Testis (tissue), 2 donors: ENCODE measurements at regions not wholly inside any gene's neighbourhood (a gene's known extent, or its start where the extent isn't known, plus 50 kb on each side); places are given as distances from the start of the nearest gene placed in this dataset.

Experiments
- DNase-seq: peaks from one replicate; pipeline ENCODE4 v3.0.0-alpha.2; 2019
- H3K27ac ChIP-seq, 2 donors: fragments of 200-600 bp; sonication (generic); one replicate each; pipeline ENCODE4 v1.5.1; 2019
- H3K27me3 ChIP-seq: fragments of 200-600 bp; sonication (generic); one replicate; pipeline ENCODE4 v1.5.1; 2019
- H3K36me3 ChIP-seq: fragments of 200-600 bp; sonication (generic); one replicate; pipeline ENCODE4 v1.5.1; 2017; ENCODE audit warnings: low read depth; ENCODE audit errors: missing control alignments
- H3K4me1 ChIP-seq: fragments of 200-600 bp; sonication (generic); one replicate; pipeline ENCODE4 v1.5.1; 2019
- H3K4me3 ChIP-seq, 2 donors: fragments of 200-600 bp; sonication (generic); one replicate each; pipeline ENCODE4 v1.5.1; 2017 to 2019
- H3K9me3 ChIP-seq: fragments of 200-600 bp; sonication (generic); one replicate; pipeline ENCODE4 v1.5.1; 2017
- POLR2A ChIP-seq: fragments of 450-650 bp; IDR thresholded peaks from one replicate; pipeline ENCODE4 v1.6.1; 2017; ENCODE audit warnings: antibody characterized with exemption, mild to moderate bottlenecking, moderate library complexity
- WGBS, 2 donors: methylation state at CpG; one replicate each; pipeline ENCODE4 v1.1.5; 2018; 5-methylcytosine and 5-hydroxymethylcytosine counted together
- intact Hi-C: fragments of 100-400 bp; cut with DNase I; formaldehyde crosslinking; loops from one replicate; pipeline ENCODE4 v1.15.1; 2023; ENCODE audit warnings: low total_unique reads
- TF ChIP-seq, protein P1 (sequence below), 3 experiments: fragments of 450-650 bp in 2 of 3; fragments of 200-600 bp in 1 of 3; sonication (generic) in 1 of 3; IDR thresholded peaks; one replicate each; pipeline ENCODE4 v1.5.1; 2016 to 2019; ENCODE audit warnings: antibody characterized with exemption in 3 of 3, mild to moderate bottlenecking in 2 of 3, moderate library complexity in 1 of 3

- Histone ChIP-seq H3K4me1 (no peaks in the 10 kb centered on the region), H3K9me3 (no peaks in the 10 kb centered on the region), H3K27ac (no peak overlapping the region), H3K4me3 (no peak overlapping the region), H3K36me3 (no peaks in the 10 kb centered on the region), H3K27me3 (no peaks in the 10 kb centered on the region)
- 92 to 95% methylated on average over 3 of the region's 3 CpGs for WGBS, 2 donors
- TF ChIP-seq, protein P1, sequence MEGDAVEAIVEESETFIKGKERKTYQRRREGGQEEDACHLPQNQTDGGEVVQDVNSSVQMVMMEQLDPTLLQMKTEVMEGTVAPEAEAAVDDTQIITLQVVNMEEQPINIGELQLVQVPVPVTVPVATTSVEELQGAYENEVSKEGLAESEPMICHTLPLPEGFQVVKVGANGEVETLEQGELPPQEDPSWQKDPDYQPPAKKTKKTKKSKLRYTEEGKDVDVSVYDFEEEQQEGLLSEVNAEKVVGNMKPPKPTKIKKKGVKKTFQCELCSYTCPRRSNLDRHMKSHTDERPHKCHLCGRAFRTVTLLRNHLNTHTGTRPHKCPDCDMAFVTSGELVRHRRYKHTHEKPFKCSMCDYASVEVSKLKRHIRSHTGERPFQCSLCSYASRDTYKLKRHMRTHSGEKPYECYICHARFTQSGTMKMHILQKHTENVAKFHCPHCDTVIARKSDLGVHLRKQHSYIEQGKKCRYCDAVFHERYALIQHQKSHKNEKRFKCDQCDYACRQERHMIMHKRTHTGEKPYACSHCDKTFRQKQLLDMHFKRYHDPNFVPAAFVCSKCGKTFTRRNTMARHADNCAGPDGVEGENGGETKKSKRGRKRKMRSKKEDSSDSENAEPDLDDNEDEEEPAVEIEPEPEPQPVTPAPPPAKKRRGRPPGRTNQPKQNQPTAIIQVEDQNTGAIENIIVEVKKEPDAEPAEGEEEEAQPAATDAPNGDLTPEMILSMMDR (IDR thresholded peaks at IDR 0.05), result no peak
- intact Hi-C loops, result no loop called here
- DNase-seq, result no peak
Measured at GRCh38 chr7:89507034-89507433, 647.2 kb upstream of the STEAP1 start.

GRCh38 chr7:89511900-89512299 is 642.4 kb upstream of the STEAP1 start:
- H3K4me1 ChIP-seq, result no peaks in the 10 kb centered on the region
- H3K27me3 ChIP-seq, result no peaks in the 10 kb centered on the region
- no peak overlapping the region for H3K27ac ChIP-seq
- TF ChIP-seq, protein P1 (IDR thresholded peaks at IDR 0.05), result no peak
- TF ChIP-seq POLR2A, result no peak
- intact Hi-C loops, result no loop called here
- WGBS, 2 donors, result 71 to 74% methylated on average over 1 of the region's 1 CpG
- DNase-seq, result no peak
- no peaks in the 10 kb centered on the region for H3K9me3 ChIP-seq
- no peaks in the 10 kb centered on the region for H3K36me3 ChIP-seq
- H3K4me3 ChIP-seq, result no peak overlapping the region

GRCh38 chr7:89514970-89515369 is 639.3 kb upstream of the STEAP1 start:
- H3K4me1 ChIP-seq, result no peaks in the 10 kb centered on the region
- no peak for TF ChIP-seq POLR2A
- TF ChIP-seq, protein P1 (IDR thresholded peaks at IDR 0.05), result no peak
- H3K4me3 ChIP-seq, result no peak overlapping the region
- H3K9me3 ChIP-seq, result no peaks in the 10 kb centered on the region
- no peak for DNase-seq
- H3K36me3 ChIP-seq, result no peaks in the 10 kb centered on the region
- H3K27ac ChIP-seq, result no peak overlapping the region
- intact Hi-C loops, result no loop called here
- H3K27me3 ChIP-seq, result no peaks in the 10 kb centered on the region
- WGBS, 2 donors, result 82 to 92% methylated on average over 3 of the region's 3 CpGs

GRCh38 chr7:89517815-89518214 is 636.5 kb upstream of the STEAP1 start:
- no peak for DNase-seq
- H3K27me3 ChIP-seq, result no peaks in the 10 kb centered on the region
- no peaks in the 10 kb centered on the region for H3K36me3 ChIP-seq
- no peak for TF ChIP-seq POLR2A
- TF ChIP-seq, protein P1 (IDR thresholded peaks at IDR 0.05), result no peak
- no peak overlapping the region for H3K4me3 ChIP-seq
- WGBS, 2 donors, result 83 to 100% methylated on average over 1 of the region's 1 CpG
- no peaks in the 10 kb centered on the region for H3K9me3 ChIP-seq
- intact Hi-C loops, result no loop called here
- H3K4me1 ChIP-seq, result no peaks in the 10 kb centered on the region
- H3K27ac ChIP-seq, result no peak overlapping the region

GRCh38 chr7:89549768-89550167 is 604.5 kb upstream of the STEAP1 start:
- no peaks in the 10 kb centered on the region for H3K36me3 ChIP-seq
- H3K27ac ChIP-seq, result no peak overlapping the region
- intact Hi-C loops, result no loop called here
- peaks cover 5% of the 10 kb centered on the region for H3K4me1 ChIP-seq
- H3K4me3 ChIP-seq, result no peak overlapping the region
- no peaks in the 10 kb centered on the region for H3K27me3 ChIP-seq
- WGBS, 2 donors, result 93 to 100% methylated on average over 1 of the region's 1 CpG
- DNase-seq, result no peak
- no peaks in the 10 kb centered on the region for H3K9me3 ChIP-seq
- TF ChIP-seq, protein P1 (IDR thresholded peaks at IDR 0.05), result no peak
- no peak for TF ChIP-seq POLR2A
